Adrenal gland (tissue), 9 donors: ENCODE measurements at regions not wholly inside any gene's neighbourhood (a gene's known extent, or its start where the extent isn't known, plus 50 kb on each side); places are given as distances from the start of the nearest gene placed in this dataset.

Source experiments
- DNase-seq, 7 donors: peaks; one replicate each; pipeline ENCODE4 v3.0.0-alpha.2; 2019 to 2020
- H3K27ac ChIP-seq, 5 donors: fragments of 200-600 bp; sonication (generic) in 4 of 5; 1 replicate in 3 of 5; 2 replicates in 2 of 5; pipeline versions ENCODE4 v1.5.1 to v1.8.0; 2016 to 2020; ENCODE audit warnings: mild to moderate bottlenecking in 1 of 5
- H3K27me3 ChIP-seq: fragments of 200-600 bp; 2 replicates; pipeline ENCODE4 v1.8.0; 2021
- H3K36me3 ChIP-seq, 2 donors: fragments of 200-600 bp; replicated peaks in 1 of 2; 1 replicate in 1 of 2; 2 replicates in 1 of 2; pipeline versions ENCODE4 v1.5.1 to v1.8.0; 2018 to 2022
- H3K4me1 ChIP-seq, 2 donors: fragments of 200-600 bp; replicated peaks in 1 of 2; 1 replicate in 1 of 2; 2 replicates in 1 of 2; pipeline versions ENCODE4 v1.5.1 to v1.8.0; 2018 to 2021
- H3K4me3 ChIP-seq, 4 donors: fragments of 200-600 bp; sonication (generic) in 3 of 4; one replicate each; pipeline ENCODE4 v1.5.1; 2016 to 2018
- H3K9me3 ChIP-seq, 3 donors: fragments of 200-600 bp; sonication (generic) in 1 of 3; replicated peaks in 1 of 3; 1 replicate in 2 of 3; 2 replicates in 1 of 3; pipeline versions ENCODE4 v1.5.1 to v1.8.0; 2016 to 2021
- CTCF ChIP-seq, 6 experiments: fragments of 450-650 bp in 4 of 6; fragments of 200-600 bp in 2 of 6; sonication (generic) in 1 of 6; IDR thresholded peaks; 1 replicate in 5 of 6; 2 replicates in 1 of 6; pipeline versions ENCODE4 v1.5.1 to v1.8.0; 2016 to 2021; ENCODE audit warnings: antibody characterized with exemption in 6 of 6, mild to moderate bottlenecking in 2 of 6, moderate library complexity in 1 of 6
- POLR2A ChIP-seq, 2 donors: fragments of 450-650 bp; IDR thresholded peaks; one replicate each; pipeline ENCODE4 v1.6.1; 2017; ENCODE audit warnings: antibody characterized with exemption in 2 of 2, mild to moderate bottlenecking in 2 of 2, moderate library complexity in 1 of 2
- WGBS, 4 donors: extraction: QIAGEN DNeasy Blood & Tissue Kit in 2 of 4; methylation state at CpG; one replicate each; pipeline versions ENCODE4 v1.1.5 to v1.1.7; 2013 to 2017; 5-methylcytosine and 5-hydroxymethylcytosine counted together
- intact Hi-C, 2 donors: fragments of 100-400 bp; cut with DNase I; formaldehyde crosslinking; loops; one replicate each; pipeline versions ENCODE4 v1.14.1 to v1.15.0; 2022 to 2023
- donor health status: healthy with polysubstance abuse.
- donor health status: Bipolar disorder and iron deficiency.
- donor health status: DM: yes; HTN: yes; CAD: no.
- donor health status: DM: no; HTN: no; CAD: no.
- donor health status: DM: no; HTN: no; CAD: no.

GRCh38 chr4:117768610-117769009 is 265.7 kb upstream of the NDST3 start:
- TF ChIP-seq CTCF (IDR thresholded peaks at IDR 0.05): no peak
- TF ChIP-seq POLR2A (IDR thresholded peaks at IDR 0.05): no peak
- no peak overlapping the region for H3K27ac ChIP-seq
- H3K9me3 ChIP-seq: no peaks in the 10 kb centered on the region
- H3K27me3 ChIP-seq: no peaks in the 10 kb centered on the region
- intact Hi-C loops: no loop called here
- H3K4me1 ChIP-seq: no peaks in the 10 kb centered on the region
- no peak for DNase-seq
- no peak overlapping the region for H3K4me3 ChIP-seq
- H3K36me3 ChIP-seq: no peaks in the 10 kb centered on the region
- WGBS, 4 donors: 51 to 74% (median 67%) methylated on average over 3 of the region's 3 CpGs

GRCh38 chr4:117770269-117771102 is 263.8 kb upstream of the NDST3 start:
- Histone ChIP-seq H3K4me1 (no peaks in the 10 kb centered on the region), H3K9me3 (no peaks in the 10 kb centered on the region), H3K36me3 (no peaks in the 10 kb centered on the region), H3K4me3 (no peak overlapping the region), H3K27ac (no peak overlapping the region), H3K27me3 (no peaks in the 10 kb centered on the region)
- DNase-seq: no peak
- intact Hi-C loops: no loop called here
- no peak for TF ChIP-seq CTCF (IDR thresholded peaks at IDR 0.05)
- no peak for TF ChIP-seq POLR2A (IDR thresholded peaks at IDR 0.05)
- 50 to 74% (median 63%) methylated on average over 1 to 3 of the region's 3 CpGs for WGBS, 4 donors

- Histone ChIP-seq H3K4me1 (no peaks in the 10 kb centered on the region), H3K9me3 (no peaks in the 10 kb centered on the region), H3K27ac (no peak overlapping the region), H3K36me3 (no peaks in the 10 kb centered on the region), H3K4me3 (no peak overlapping the region), H3K27me3 (no peaks in the 10 kb centered on the region)
- no peak for DNase-seq
- TF ChIP-seq POLR2A (IDR thresholded peaks at IDR 0.05) (no peak), CTCF (IDR thresholded peaks at IDR 0.05) (no peak)
- WGBS, 4 donors: 51 to 79% (median 73%) methylated on average over 6 of the region's 6 CpGs
- intact Hi-C loops: no loop called here
These were observed 262.5 kb upstream of the NDST3 start for GRCh38 chr4:117771647-117772337.

- Histone ChIP-seq H3K27ac (no peak overlapping the region), H3K9me3 (no peaks in the 10 kb centered on the region), H3K4me1 (no peaks in the 10 kb centered on the region), H3K4me3 (no peak overlapping the region), H3K36me3 (no peaks in the 10 kb centered on the region), H3K27me3 (no peaks in the 10 kb centered on the region)
- DNase-seq: no peak
- TF ChIP-seq POLR2A (IDR thresholded peaks at IDR 0.05) (no peak), CTCF (IDR thresholded peaks at IDR 0.05) (no peak)
- WGBS, 4 donors: 68 to 76% (median 73%) methylated on average over 2 of the region's 2 CpGs
- intact Hi-C loops: no loop called here
These were observed 261.0 kb upstream of the NDST3 start for GRCh38 chr4:117773064-117773936.
